Type B pancreatic cell (in vitro differentiated cells): ENCODE measurements at regions not wholly inside any gene's neighbourhood (a gene's known extent, or its start where the extent isn't known, plus 50 kb on each side); places are given as distances from the start of the nearest gene placed in this dataset.
"Not testable (repeated sequence)": the region's sequence is repeated elsewhere in the genome, so short reads cannot be mapped to it uniquely, and the experiment has no call there.

Experiments used
- DNase-seq: peaks from one replicate; pipeline ENCODE4 v3.0.0; 2021; ENCODE audit warnings: mixed read lengths; ENCODE audit not compliant: unreplicated experiment; ENCODE audit errors: extremely low spot score
- H3K27ac Mint-ChIP-seq: 2 replicates; pipeline ENCODE4 v1.8.0; 2021; ENCODE audit warnings: mild to moderate bottlenecking, mixed read lengths
- H3K27me3 Mint-ChIP-seq: 2 replicates; pipeline ENCODE4 v1.8.0; 2021; ENCODE audit warnings: mixed read lengths
- H3K36me3 Mint-ChIP-seq: 2 replicates; pipeline ENCODE4 v1.8.0; 2021; ENCODE audit warnings: mixed read lengths
- H3K4me1 Mint-ChIP-seq: one replicate; pipeline ENCODE4 v1.8.0; 2021; ENCODE audit warnings: mixed read lengths; ENCODE audit not compliant: unreplicated experiment
- H3K4me3 Mint-ChIP-seq: 2 replicates; pipeline ENCODE4 v1.8.0; 2021; ENCODE audit warnings: mild to moderate bottlenecking, mixed read lengths
- H3K9me3 Mint-ChIP-seq: 2 replicates; pipeline ENCODE4 v1.8.0; 2021; ENCODE audit warnings: mixed read lengths
- TF ChIP-seq, protein P1 (sequence below): fragments of 200-600 bp; sonication (generic); conservative IDR thresholded peaks from 2 replicates; pipeline ENCODE4 v1.5.0; 2021; ENCODE audit warnings: antibody characterized with exemption, mild to moderate bottlenecking

DNA sequence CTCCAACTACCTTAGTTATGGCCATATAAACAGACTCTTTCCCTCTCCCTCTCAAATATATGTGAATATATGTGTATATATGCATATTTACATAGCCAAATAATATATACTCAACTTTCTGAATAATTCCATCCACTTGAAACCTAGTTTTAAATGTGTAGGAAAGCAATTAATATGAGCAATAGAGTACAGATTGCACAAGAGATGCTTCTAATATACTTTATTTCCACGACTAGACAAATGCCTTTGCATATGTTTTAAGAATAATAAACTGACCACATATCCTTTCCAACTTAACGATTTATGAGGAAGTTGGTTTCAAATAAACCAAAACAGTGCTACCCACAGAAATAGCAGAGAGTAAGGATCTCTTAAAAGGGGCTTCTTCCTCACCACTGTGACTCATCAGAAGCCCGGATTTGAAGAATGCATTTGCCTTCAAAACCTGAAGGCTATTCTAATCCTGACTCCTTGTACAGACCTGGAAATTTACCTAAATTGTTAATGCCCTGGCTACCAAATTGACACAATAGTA, 266.3 kb downstream of the AHR start:
- no peaks in the 10 kb centered on the region for H3K36me3 Mint-ChIP-seq
- no peak for DNase-seq
- H3K27me3 Mint-ChIP-seq, result no peaks in the 10 kb centered on the region
- no peak overlapping the region for H3K27ac Mint-ChIP-seq
- H3K9me3 Mint-ChIP-seq, result no peaks in the 10 kb centered on the region
- TF ChIP-seq, protein P1, sequence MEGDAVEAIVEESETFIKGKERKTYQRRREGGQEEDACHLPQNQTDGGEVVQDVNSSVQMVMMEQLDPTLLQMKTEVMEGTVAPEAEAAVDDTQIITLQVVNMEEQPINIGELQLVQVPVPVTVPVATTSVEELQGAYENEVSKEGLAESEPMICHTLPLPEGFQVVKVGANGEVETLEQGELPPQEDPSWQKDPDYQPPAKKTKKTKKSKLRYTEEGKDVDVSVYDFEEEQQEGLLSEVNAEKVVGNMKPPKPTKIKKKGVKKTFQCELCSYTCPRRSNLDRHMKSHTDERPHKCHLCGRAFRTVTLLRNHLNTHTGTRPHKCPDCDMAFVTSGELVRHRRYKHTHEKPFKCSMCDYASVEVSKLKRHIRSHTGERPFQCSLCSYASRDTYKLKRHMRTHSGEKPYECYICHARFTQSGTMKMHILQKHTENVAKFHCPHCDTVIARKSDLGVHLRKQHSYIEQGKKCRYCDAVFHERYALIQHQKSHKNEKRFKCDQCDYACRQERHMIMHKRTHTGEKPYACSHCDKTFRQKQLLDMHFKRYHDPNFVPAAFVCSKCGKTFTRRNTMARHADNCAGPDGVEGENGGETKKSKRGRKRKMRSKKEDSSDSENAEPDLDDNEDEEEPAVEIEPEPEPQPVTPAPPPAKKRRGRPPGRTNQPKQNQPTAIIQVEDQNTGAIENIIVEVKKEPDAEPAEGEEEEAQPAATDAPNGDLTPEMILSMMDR, result no peak
- H3K4me1 Mint-ChIP-seq, result no peaks in the 10 kb centered on the region
- no peak overlapping the region for H3K4me3 Mint-ChIP-seq

DNA sequence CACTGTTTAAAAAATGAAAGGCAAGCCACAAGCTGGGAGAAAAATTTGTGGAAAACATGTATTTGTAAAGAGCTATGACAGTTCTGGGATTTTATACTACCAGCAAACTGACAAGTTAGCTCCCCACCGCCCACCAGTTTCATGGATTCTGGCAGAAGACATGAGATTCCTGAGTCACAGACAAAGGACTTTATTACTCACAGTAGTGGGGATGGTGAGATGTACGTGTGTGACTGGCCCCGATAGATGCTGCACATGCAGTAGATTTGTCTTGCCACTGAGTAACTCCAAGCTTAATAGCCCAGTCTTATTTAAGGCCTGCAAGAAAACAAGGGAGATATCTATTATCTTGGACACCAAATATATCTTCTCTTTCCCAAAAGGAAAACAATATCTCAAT, 281.7 kb downstream of the AHR start:
- H3K4me1 Mint-ChIP-seq, result no peaks in the 10 kb centered on the region

GRCh38 chr7:17580856-17581255, 282.4 kb downstream of the AHR start:
- Mint-ChIP-seq H3K27me3 (peaks cover 4% of the 10 kb centered on the region), H3K36me3 (no peaks in the 10 kb centered on the region), H3K9me3 (peaks cover 17% of the 10 kb centered on the region), H3K27ac (no peak overlapping the region), H3K4me3 (no peak overlapping the region), H3K4me1 (no peaks in the 10 kb centered on the region)
- TF ChIP-seq, protein P1, result no peak
- DNase-seq, result no peak

More for the DNA sequence above, 281.7 kb downstream of the AHR start:
- Mint-ChIP-seq H3K4me3 (no peak overlapping the region), H3K27me3 (peaks cover 4% of the 10 kb centered on the region), H3K27ac (no peak overlapping the region), H3K9me3 (peaks cover 17% of the 10 kb centered on the region), H3K36me3 (no peaks in the 10 kb centered on the region)
- no peak for DNase-seq
- TF ChIP-seq, protein P1, result no peak

- Mint-ChIP-seq H3K4me1 (no peaks in the 10 kb centered on the region), H3K9me3 (peaks cover 16% of the 10 kb centered on the region), H3K36me3 (no peaks in the 10 kb centered on the region), H3K27ac (no peak overlapping the region), H3K4me3 (no peak overlapping the region), H3K27me3 (peaks cover 4% of the 10 kb centered on the region)
- TF ChIP-seq, protein P1, result no peak
- DNase-seq, result no peak
Observed at GRCh38 chr7:17581301-17581700, 282.8 kb downstream of the AHR start.

- not testable (repeated sequence) for H3K27me3 Mint-ChIP-seq, H3K27ac Mint-ChIP-seq, H3K4me3 Mint-ChIP-seq, H3K4me1 Mint-ChIP-seq, H3K9me3 Mint-ChIP-seq, H3K36me3 Mint-ChIP-seq, DNase-seq
Observed at GRCh38 chr7:17582696-17583095, 284.2 kb downstream of the AHR start.

- Mint-ChIP-seq H3K4me3 (no peak overlapping the region), H3K27me3 (no peaks in the 10 kb centered on the region), H3K9me3 (peaks cover under 1% of the 10 kb centered on the region), H3K36me3 (no peaks in the 10 kb centered on the region), H3K4me1 (no peaks in the 10 kb centered on the region), H3K27ac (no peak overlapping the region)
- DNase-seq, result no peak
- TF ChIP-seq, protein P1, result no peak
Observed at GRCh38 chr7:17583786-17584185, 285.3 kb downstream of the AHR start.
